IMR-90 (cell line): ENCODE measurements at regions not wholly inside any gene's neighbourhood (a gene's known extent, or its start where the extent isn't known, plus 50 kb on each side); places are given as distances from the start of the nearest gene placed in this dataset.

Experiments used
- ATAC-seq: fragments of 200-7000 bp; cut with Tn5 transposase; 2 replicates; pipeline ENCODE4 v1.9.1; 2020; ENCODE audit warnings: low read depth, mild to moderate bottlenecking, moderate library complexity
- BruUV-seq: library from RNA; stranded (reverse); fragments of 400-500 nt; replicated peaks from 2 replicates; lab custom pipeline; 2021; lab: Mats Ljungman, UMichigan
- CTCF ChIA-PET: fragments of 300-600 bp; formaldehyde crosslinking; extraction: SDS; loops from one replicate; lab custom pipeline; 2021; ENCODE audit warnings: antibody characterized with exemption; lab: Yijun Ruan, JAX
- POLR2A ChIA-PET: fragments of 300-600 bp; sonication (Branson Sonifier 250); formaldehyde crosslinking; loops from one replicate; lab custom pipeline; 2022; ENCODE audit warnings: antibody characterized with exemption; ENCODE audit not compliant: unreplicated experiment; lab: Charles Lee
- DNase-seq: peaks from one replicate; pipeline ENCODE4 v3.0.0; 2013
- H2AFZ ChIP-seq: replicated peaks from 2 replicates; pipeline ENCODE3; 2013; ENCODE audit warnings: low read length, mild to moderate bottlenecking; ENCODE audit not compliant: poor library complexity
- H2AK5ac ChIP-seq: 2 replicates; pipeline ENCODE4 v1.6.1; 2013; ENCODE audit warnings: low read depth, low read length, inconsistent platforms
- H2AK9ac ChIP-seq: replicated peaks from 2 replicates; pipeline ENCODE3; 2013; ENCODE audit warnings: mild to moderate bottlenecking, low read depth, low read length, moderate library complexity; ENCODE audit not compliant: poor library complexity
- H2BK120ac ChIP-seq: 2 replicates; pipeline ENCODE4 v1.6.1; 2013; ENCODE audit warnings: low read depth, low read length, inconsistent platforms
- H2BK15ac ChIP-seq: 3 replicates; pipeline ENCODE4 v1.6.1; 2013; ENCODE audit warnings: low read depth, low read length, inconsistent platforms
- H2BK20ac ChIP-seq: 2 replicates; pipeline ENCODE4 v1.6.1; 2013; ENCODE audit warnings: low read depth, mild to moderate bottlenecking, inconsistent platforms, low read length, moderate library complexity
- H2BK5ac ChIP-seq: 2 replicates; pipeline ENCODE4 v1.6.1; 2013; ENCODE audit warnings: mild to moderate bottlenecking, low read depth, low read length, inconsistent platforms; ENCODE audit not compliant: poor library complexity, severe bottlenecking
- H3K14ac ChIP-seq: replicated peaks from 2 replicates; pipeline ENCODE4 v1.6.1; 2013; ENCODE audit warnings: low read depth, low read length, inconsistent platforms
- H3K18ac ChIP-seq: 2 replicates; pipeline ENCODE4 v1.6.1; 2013; ENCODE audit warnings: low read depth, low read length, control low read depth
- H3K23ac ChIP-seq: 2 replicates; pipeline ENCODE4 v1.6.1; 2013; ENCODE audit warnings: low read depth, low read length, inconsistent platforms
- H3K27ac ChIP-seq: 2 replicates; pipeline ENCODE4 v1.5.1; 2013; ENCODE audit warnings: mild to moderate bottlenecking, control low read depth, low read length; ENCODE audit not compliant: insufficient read depth
- H3K27me3 ChIP-seq: 2 replicates; pipeline ENCODE4 v1.6.1; 2013; ENCODE audit warnings: low read length; ENCODE audit not compliant: control insufficient read depth, insufficient read depth
- H3K36me3 ChIP-seq: 2 replicates; pipeline ENCODE4 v1.6.1; 2013; ENCODE audit warnings: low read length, mixed read lengths; ENCODE audit not compliant: control insufficient read depth, insufficient read depth
- H3K4ac ChIP-seq: 2 replicates; pipeline ENCODE4 v1.6.1; 2013; ENCODE audit warnings: low read depth, low read length, inconsistent platforms
- H3K4me1 ChIP-seq: 2 replicates; pipeline ENCODE4 v1.6.1; 2013; ENCODE audit warnings: low read length, mixed read lengths; ENCODE audit not compliant: control insufficient read depth, insufficient read depth
- H3K4me2 ChIP-seq: 2 replicates; pipeline ENCODE4 v1.6.1; 2013; ENCODE audit warnings: low read depth, mild to moderate bottlenecking, control low read depth, low read length, moderate library complexity
- H3K4me3 ChIP-seq: 2 replicates; pipeline ENCODE4 v1.5.1; 2013; ENCODE audit warnings: low read depth, mild to moderate bottlenecking, control low read depth, low read length, moderate library complexity; ENCODE audit not compliant: insufficient read depth
- H3K56ac ChIP-seq: 2 replicates; pipeline ENCODE4 v1.6.1; 2013; ENCODE audit warnings: low read length, inconsistent platforms; ENCODE audit not compliant: insufficient read depth; ENCODE audit errors: extremely low read depth
- H3K79me1 ChIP-seq, 2 experiments: 2 replicates each; pipeline ENCODE4 v1.6.1; 2013; ENCODE audit warnings: low read length in 2 of 2, inconsistent platforms in 1 of 2, low read depth in 1 of 2
- H3K9ac ChIP-seq: 2 replicates; pipeline ENCODE4 v1.6.1; 2013; ENCODE audit warnings: low read depth, low read length, control low read depth
- H3K9me1 ChIP-seq: 2 replicates; pipeline ENCODE4 v1.6.1; 2013; ENCODE audit warnings: low read length, inconsistent platforms; ENCODE audit not compliant: insufficient read depth
- H3K9me3 ChIP-seq: 2 replicates; pipeline ENCODE4 v1.6.1; 2013; ENCODE audit warnings: low read length; ENCODE audit not compliant: control insufficient read depth, insufficient read depth
- H4K20me1 ChIP-seq: 2 replicates; pipeline ENCODE4 v1.6.1; 2013; ENCODE audit warnings: low read length, inconsistent platforms; ENCODE audit not compliant: insufficient read depth
- H4K5ac ChIP-seq: 2 replicates; pipeline ENCODE4 v1.6.1; 2013; ENCODE audit warnings: mild to moderate bottlenecking, low read depth, low read length, control low read depth
- H4K8ac ChIP-seq, 2 experiments: 2 replicates each; pipeline ENCODE4 v1.6.1; 2013; ENCODE audit warnings: low read depth in 2 of 2, low read length in 2 of 2, control low read depth in 1 of 2, inconsistent platforms in 1 of 2
- H4K91ac ChIP-seq: 2 replicates; pipeline ENCODE4 v1.6.1; 2013; ENCODE audit warnings: low read depth, low read length, inconsistent platforms; ENCODE audit not compliant: insufficient read depth
- CEBPB ChIP-seq: IDR thresholded peaks from 2 replicates; pipeline ENCODE4 v1.6.1; 2012; ENCODE audit warnings: low read depth, low read length, improper control_type of control experiment
- CHD1 ChIP-seq: IDR thresholded peaks from 2 replicates; pipeline ENCODE4 v1.6.1; 2012; ENCODE audit warnings: low read depth, low read length, improper control_type of control experiment
- CTCF ChIP-seq: conservative IDR thresholded peaks from 2 replicates; pipeline ENCODE4 v1.5.1; 2012; ENCODE audit warnings: mild to moderate bottlenecking, low read depth, low read length, improper control_type of control experiment
- POLR2A ChIP-seq: IDR thresholded peaks from 2 replicates; pipeline ENCODE4 v1.6.1; 2012; ENCODE audit warnings: mild to moderate bottlenecking, low read depth, low read length
- WGBS, 2 experiments: methylation state at CpG; one replicate each; pipeline versions ENCODE4 v1.1.5 to v1.1.7; 2013; ENCODE audit warnings: missing lambda C conversion rate in 2 of 2; ENCODE audit not compliant: insufficient read length in 1 of 2; ENCODE audit errors: extremely low coverage in 2 of 2; 5-methylcytosine and 5-hydroxymethylcytosine counted together
- dilution Hi-C: fragments of 300-500 bp; cut with HindIII; formaldehyde crosslinking; loops from one replicate; pipeline ENCODE4 v1.14.3; 2018; ENCODE audit warnings: low sequenced_read_pairs; ENCODE audit not compliant: unreplicated experiment
- in situ Hi-C: fragments of 300-500 bp; cut with MboI; formaldehyde crosslinking; loops from 3 replicates; pipeline ENCODE4 v1.14.3; 2019; ENCODE audit warnings: low sequenced_read_pairs, inconsistent platforms, mixed read lengths
- intact Hi-C: fragments of 100-400 bp; cut with micrococcal nuclease; formaldehyde crosslinking; loops from 2 replicates; pipeline ENCODE4 v1.10.0; 2022
- TF ChIP-seq, protein P1 (sequence below): fragments of 150-350 bp; IDR thresholded peaks from 2 replicates; pipeline ENCODE4 v1.6.1; 2016; ENCODE audit warnings: low read depth, mild to moderate bottlenecking, low read length, moderate library complexity, borderline replicate concordance

- TF ChIP-seq, protein P1, sequence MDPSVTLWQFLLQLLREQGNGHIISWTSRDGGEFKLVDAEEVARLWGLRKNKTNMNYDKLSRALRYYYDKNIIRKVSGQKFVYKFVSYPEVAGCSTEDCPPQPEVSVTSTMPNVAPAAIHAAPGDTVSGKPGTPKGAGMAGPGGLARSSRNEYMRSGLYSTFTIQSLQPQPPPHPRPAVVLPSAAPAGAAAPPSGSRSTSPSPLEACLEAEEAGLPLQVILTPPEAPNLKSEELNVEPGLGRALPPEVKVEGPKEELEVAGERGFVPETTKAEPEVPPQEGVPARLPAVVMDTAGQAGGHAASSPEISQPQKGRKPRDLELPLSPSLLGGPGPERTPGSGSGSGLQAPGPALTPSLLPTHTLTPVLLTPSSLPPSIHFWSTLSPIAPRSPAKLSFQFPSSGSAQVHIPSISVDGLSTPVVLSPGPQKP: no peak
Observed at GRCh38 chr14:30005114-30005808, 77.6 kb upstream of the PRKD1 start (continued).

DNA sequence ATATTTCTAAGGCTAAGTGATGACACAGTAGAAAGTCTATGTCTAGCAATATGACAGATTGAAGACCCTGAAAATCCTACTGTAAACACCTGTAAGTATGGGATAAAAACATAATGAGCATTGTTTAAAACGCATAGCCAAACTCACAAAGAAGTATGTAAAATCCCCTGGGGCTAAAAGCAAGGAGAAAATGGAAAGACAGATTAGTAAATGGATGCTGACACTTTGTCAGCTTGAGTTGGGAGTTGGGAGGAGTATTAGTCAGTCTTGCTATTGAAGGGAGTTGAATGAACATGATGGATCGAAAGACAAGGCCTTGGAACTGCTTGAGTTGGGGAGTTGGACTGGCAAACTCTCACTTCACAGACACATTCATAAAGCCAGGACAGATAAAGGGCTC is 79.0 kb upstream of the PRKD1 start:
- Histone ChIP-seq H4K8ac (peak overlapping the region in 1 of 2 experiments; percentile 41; a peak in 1 of 4 replicates), H3K27ac (no peak overlapping the region), H3K9me1 (no peaks in the 10 kb centered on the region), H2BK120ac (no peak overlapping the region), H3K9ac (no peak overlapping the region), H3K27me3 (no peaks in the 10 kb centered on the region), H4K20me1 (no peaks in the 10 kb centered on the region), H3K9me3 (no peaks in the 10 kb centered on the region), H3K4me1 (no peaks in the 10 kb centered on the region), H2AFZ (no peak overlapping the region), H3K36me3 (no peaks in the 10 kb centered on the region), H3K23ac (no peak overlapping the region), H4K91ac (no peak overlapping the region), H2BK20ac (no peak overlapping the region), H2BK5ac (no peak overlapping the region), H3K56ac (no peak overlapping the region), H3K4me2 (no peak overlapping the region), H4K5ac (no peak overlapping the region), H2AK5ac (no peak overlapping the region), H3K79me1 (no peaks in the 10 kb centered on the region), H3K18ac (0 out of 2 replicates have a peak overlapping the region, but pooled peaks have one; percentile 13), H2AK9ac (no peak overlapping the region), H3K14ac (no peak overlapping the region), H3K4me3 (no peak overlapping the region), H3K4ac (no peak overlapping the region), H2BK15ac (no peak overlapping the region)
- POLR2A ChIA-PET: no interaction called here
- in situ Hi-C loops (loop anchor here (5.0 to 25.0 kb wide), 2 partner anchors 211 to 1244 kb away; partner anchors contain the start of gene FOXG1), intact Hi-C loops (loop anchor here (5.0 to 10.0 kb wide), 5 partner anchors 79 to 1249 kb away; partner anchors contain the start of gene PRKD1), dilution Hi-C loops (no loop called here)
- DNase-seq: no peak
- TF ChIP-seq CTCF (no peak), CHD1 (no peak), POLR2A (no peak), CEBPB (no peak)
- TF ChIP-seq, protein P1: no peak
- no TSS peak for BruUV-seq
- WGBS, 2 experiments: no CpG with 5 or more reads among the region's 2 CpGs
- CTCF ChIA-PET: interaction anchor here (2.4 kb wide), 1 partner anchor 208 kb away, joined by 15 read pairs; no protein-coding TSS in a partner anchor
- ATAC-seq: no peak
